SU-DHL-6 (cell line): ENCODE measurements at regions not wholly inside any gene's neighbourhood (a gene's known extent, or its start where the extent isn't known, plus 50 kb on each side); places are given as distances from the start of the nearest gene placed in this dataset.

ENCODE experiments used
- CTCF ChIP-seq: fragments of 200-600 bp; sonication (generic); IDR thresholded peaks from one replicate; pipeline ENCODE4 v1.5.1; 2017; ENCODE audit warnings: antibody characterized with exemption, mild to moderate bottlenecking, low read length, moderate library complexity; ENCODE audit not compliant: insufficient read depth, poor library complexity, severe bottlenecking
- EZH2phosphoT487 ChIP-seq: fragments of 200-600 bp; sonication (generic), shearing (Covaris generic); conservative IDR thresholded peaks from 2 replicates; pipeline ENCODE4 v1.6.1; 2018; ENCODE audit warnings: mild to moderate bottlenecking, antibody characterized with exemption, low read length, moderate library complexity, mixed read lengths

GRCh38 chr7:121621937-121622336, 225.8 kb upstream of the FAM3C start:
- TF ChIP-seq CTCF (no peak), EZH2phosphoT487 (no peak)
